ENCODE measurements at regions not wholly inside any gene's neighbourhood (a gene's known extent, or its start where the extent isn't known, plus 50 kb on each side); places are given as distances from the start of the nearest gene placed in this dataset.
"Not testable (repeated sequence)": the region's sequence is repeated elsewhere in the genome, so short reads cannot be mapped to it uniquely, and the experiment has no call there.

DNA sequence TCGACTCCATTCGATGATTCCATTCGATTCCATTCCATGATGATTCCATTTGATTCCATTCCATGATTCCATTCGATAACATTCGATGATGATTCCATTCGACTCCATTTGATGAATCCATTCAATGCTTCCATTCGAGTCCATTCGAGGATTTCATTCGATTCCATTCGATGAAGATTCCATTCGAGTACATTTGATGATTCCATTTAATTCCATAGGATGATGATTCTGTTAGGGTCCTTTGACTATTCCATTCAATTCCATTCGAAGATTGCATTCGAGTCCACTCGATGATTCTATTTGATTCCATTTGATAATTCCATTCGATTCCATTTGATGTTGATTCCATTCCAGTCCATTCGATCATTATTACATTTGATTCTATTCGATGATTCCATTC, 239.8 kb downstream of the SHCBP1 start:
- TF ChIP-seq, protein P1, sequence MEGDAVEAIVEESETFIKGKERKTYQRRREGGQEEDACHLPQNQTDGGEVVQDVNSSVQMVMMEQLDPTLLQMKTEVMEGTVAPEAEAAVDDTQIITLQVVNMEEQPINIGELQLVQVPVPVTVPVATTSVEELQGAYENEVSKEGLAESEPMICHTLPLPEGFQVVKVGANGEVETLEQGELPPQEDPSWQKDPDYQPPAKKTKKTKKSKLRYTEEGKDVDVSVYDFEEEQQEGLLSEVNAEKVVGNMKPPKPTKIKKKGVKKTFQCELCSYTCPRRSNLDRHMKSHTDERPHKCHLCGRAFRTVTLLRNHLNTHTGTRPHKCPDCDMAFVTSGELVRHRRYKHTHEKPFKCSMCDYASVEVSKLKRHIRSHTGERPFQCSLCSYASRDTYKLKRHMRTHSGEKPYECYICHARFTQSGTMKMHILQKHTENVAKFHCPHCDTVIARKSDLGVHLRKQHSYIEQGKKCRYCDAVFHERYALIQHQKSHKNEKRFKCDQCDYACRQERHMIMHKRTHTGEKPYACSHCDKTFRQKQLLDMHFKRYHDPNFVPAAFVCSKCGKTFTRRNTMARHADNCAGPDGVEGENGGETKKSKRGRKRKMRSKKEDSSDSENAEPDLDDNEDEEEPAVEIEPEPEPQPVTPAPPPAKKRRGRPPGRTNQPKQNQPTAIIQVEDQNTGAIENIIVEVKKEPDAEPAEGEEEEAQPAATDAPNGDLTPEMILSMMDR (IDR thresholded peaks at IDR 0.05): not testable (repeated sequence)
- TF ChIP-seq POLR2A, EP300 (IDR thresholded peaks at IDR 0.05): not testable (repeated sequence)
